ENCODE measurements at regions not wholly inside any gene's neighbourhood (a gene's known extent, or its start where the extent isn't known, plus 50 kb on each side); places are given as distances from the start of the nearest gene placed in this dataset.

DNA sequence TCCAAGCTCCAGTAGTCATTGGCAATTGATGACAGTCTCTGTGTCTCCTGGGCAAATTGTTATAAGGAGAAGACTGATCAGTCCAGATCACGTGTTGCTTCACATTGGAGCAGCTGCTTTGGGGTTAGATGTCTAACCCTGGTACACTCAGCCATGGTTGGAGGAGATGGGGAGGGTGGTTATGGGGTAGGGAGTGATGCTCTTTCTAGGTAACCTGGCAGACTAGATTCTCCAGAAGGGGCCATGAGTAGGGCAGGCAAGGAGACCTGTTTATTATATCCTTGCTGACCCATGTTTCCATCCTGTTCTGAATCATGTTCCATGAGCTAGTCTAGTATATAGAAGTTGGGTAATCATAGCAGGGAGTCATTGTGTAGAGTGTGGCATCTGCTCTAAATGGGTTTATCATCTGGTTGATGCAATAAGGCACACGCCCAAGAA lies 50.8 kb upstream of the BACH2 start:
- Histone ChIP-seq H3K4me3 (no peak overlapping the region), H3K27ac (no peak overlapping the region), H4K20me1 (ENCODE audit: insufficient read depth, poor library complexity, severe bottlenecking) (no peaks in the 10 kb centered on the region), H2AFZ (no peak overlapping the region), H3K36me3 (replicated peaks; ENCODE audit: insufficient read depth, low read depth) (no peaks in the 10 kb centered on the region), H3K27me3 (peaks cover 23% of the 10 kb centered on the region), H3K4me2 (no peak overlapping the region), H3K4me1 (ENCODE audit: insufficient read depth) (no peaks in the 10 kb centered on the region), H3K9me3 (ENCODE audit: low read depth) (no peaks in the 10 kb centered on the region), H3K79me2 (no peaks in the 10 kb centered on the region), H3K9me2 (replicated peaks; ENCODE audit: insufficient read depth) (no peaks in the 10 kb centered on the region)
- no peak for TF ChIP-seq EZH2phosphoT487 (IDR thresholded peaks at IDR 0.05; ENCODE audit: low read depth, severe bottlenecking, unreplicated experiment)
- TF ChIP-seq, protein P1, sequence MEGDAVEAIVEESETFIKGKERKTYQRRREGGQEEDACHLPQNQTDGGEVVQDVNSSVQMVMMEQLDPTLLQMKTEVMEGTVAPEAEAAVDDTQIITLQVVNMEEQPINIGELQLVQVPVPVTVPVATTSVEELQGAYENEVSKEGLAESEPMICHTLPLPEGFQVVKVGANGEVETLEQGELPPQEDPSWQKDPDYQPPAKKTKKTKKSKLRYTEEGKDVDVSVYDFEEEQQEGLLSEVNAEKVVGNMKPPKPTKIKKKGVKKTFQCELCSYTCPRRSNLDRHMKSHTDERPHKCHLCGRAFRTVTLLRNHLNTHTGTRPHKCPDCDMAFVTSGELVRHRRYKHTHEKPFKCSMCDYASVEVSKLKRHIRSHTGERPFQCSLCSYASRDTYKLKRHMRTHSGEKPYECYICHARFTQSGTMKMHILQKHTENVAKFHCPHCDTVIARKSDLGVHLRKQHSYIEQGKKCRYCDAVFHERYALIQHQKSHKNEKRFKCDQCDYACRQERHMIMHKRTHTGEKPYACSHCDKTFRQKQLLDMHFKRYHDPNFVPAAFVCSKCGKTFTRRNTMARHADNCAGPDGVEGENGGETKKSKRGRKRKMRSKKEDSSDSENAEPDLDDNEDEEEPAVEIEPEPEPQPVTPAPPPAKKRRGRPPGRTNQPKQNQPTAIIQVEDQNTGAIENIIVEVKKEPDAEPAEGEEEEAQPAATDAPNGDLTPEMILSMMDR (IDR thresholded peaks at IDR 0.05; ENCODE audit: poor library complexity) = no peak
- TF ChIP-seq EZH2 (IDR thresholded peaks at IDR 0.05; ENCODE audit: borderline replicate concordance) = no peak
- WGBS (ENCODE audit: low lambda C conversion rate, missing lambda C conversion rate) = 83% methylated on average over 2 of the region's 2 CpGs
- DNase-seq (ENCODE audit: low spot score) = no peak

DNA sequence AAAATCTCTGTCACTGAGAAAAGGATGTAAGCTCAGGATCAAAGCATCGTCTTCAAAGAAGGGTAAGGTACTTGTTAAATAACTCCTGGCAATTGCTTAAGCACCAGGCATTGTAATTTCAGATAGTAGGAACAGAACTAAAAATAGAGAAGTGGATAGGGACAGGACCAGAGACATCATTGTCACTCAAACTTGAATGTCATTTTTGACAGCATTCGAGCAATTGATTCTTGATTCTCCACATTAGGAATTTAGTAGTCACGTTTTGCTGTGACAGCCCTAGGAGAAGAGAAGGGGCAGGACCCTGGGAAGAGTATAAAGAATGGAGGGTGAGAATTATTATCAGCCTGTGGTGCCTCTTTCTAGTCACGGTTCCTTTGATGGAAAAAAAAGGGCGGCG lies 50.1 kb upstream of the BACH2 start:
- no peak overlapping the region for H3K4me2 ChIP-seq
- WGBS (ENCODE audit: low lambda C conversion rate, missing lambda C conversion rate) = 89% methylated on average over 6 of the region's 6 CpGs
- no peaks in the 10 kb centered on the region for H3K36me3 ChIP-seq (replicated peaks; ENCODE audit: insufficient read depth, low read depth)
- no peak overlapping the region for H2AFZ ChIP-seq
- DNase-seq (ENCODE audit: low spot score) = no peak
- H3K4me3 ChIP-seq = no peak overlapping the region
- no peak overlapping the region for H3K27ac ChIP-seq
- no peaks in the 10 kb centered on the region for H4K20me1 ChIP-seq (ENCODE audit: insufficient read depth, poor library complexity, severe bottlenecking)
- no peaks in the 10 kb centered on the region for H3K79me2 ChIP-seq
- TF ChIP-seq EZH2 (IDR thresholded peaks at IDR 0.05; ENCODE audit: borderline replicate concordance) = no peak
- TF ChIP-seq, protein P1 (IDR thresholded peaks at IDR 0.05; ENCODE audit: poor library complexity) = no peak
- no peak for TF ChIP-seq EZH2phosphoT487 (IDR thresholded peaks at IDR 0.05; ENCODE audit: low read depth, severe bottlenecking, unreplicated experiment)
- H3K27me3 ChIP-seq = peaks cover 23% of the 10 kb centered on the region
- no peaks in the 10 kb centered on the region for H3K9me3 ChIP-seq (ENCODE audit: low read depth)
- H3K4me1 ChIP-seq (ENCODE audit: insufficient read depth) = no peaks in the 10 kb centered on the region
- no peaks in the 10 kb centered on the region for H3K9me2 ChIP-seq (replicated peaks; ENCODE audit: insufficient read depth)

Measured in hepatocyte (in vitro differentiated cells).